ENCODE measurements at regions not wholly inside any gene's neighbourhood (a gene's known extent, or its start where the extent isn't known, plus 50 kb on each side); places are given as distances from the start of the nearest gene placed in this dataset.
"Not testable (repeated sequence)": the region's sequence is repeated elsewhere in the genome, so short reads cannot be mapped to it uniquely, and the experiment has no call there.

- DNase-seq, result no peak
Measured at GRCh38 chr20:16863303-16863702, 115.1 kb downstream of the OTOR start.

- peak in 37 of 58 donors; percentile 0 to 54 (median 10) for DNase-seq
Measured at GRCh38 chr20:16864069-16864468, 115.9 kb downstream of the OTOR start.

- DNase-seq, result no peak
Measured at GRCh38 chr20:16864963-16865362, 116.8 kb downstream of the OTOR start.

GRCh38 chr20:16865406-16865805 is 117.2 kb downstream of the OTOR start:
- no peak for DNase-seq

GRCh38 chr20:16873124-16873523 is 125.0 kb downstream of the OTOR start:
- DNase-seq, result not testable (repeated sequence)

GRCh38 chr20:16877053-16877554 is 128.9 kb downstream of the OTOR start:
- DNase-seq, result no peak

GRCh38 chr20:16885746-16886145 is 137.6 kb downstream of the OTOR start:
- no peak for DNase-seq

GRCh38 chr20:16898433-16898832 is 150.3 kb downstream of the OTOR start:
- DNase-seq, result no peak

- DNase-seq, result no peak
Measured at GRCh38 chr20:16902662-16903061, 154.5 kb downstream of the OTOR start.

GRCh38 chr20:16904751-16905150 is 156.6 kb downstream of the OTOR start:
- DNase-seq, result no peak

- DNase-seq, result no peak
Measured at GRCh38 chr20:16914277-16914676, 166.1 kb downstream of the OTOR start.

GRCh38 chr20:16916165-16916564 is 168.0 kb downstream of the OTOR start:
- no peak for DNase-seq

- DNase-seq, result no peak
Measured at GRCh38 chr20:16917636-16918035, 169.5 kb downstream of the OTOR start.

GRCh38 chr20:16918366-16918765 is 170.2 kb downstream of the OTOR start:
- DNase-seq, result no peak

GRCh38 chr20:16919841-16920240 is 171.7 kb downstream of the OTOR start:
- no peak for DNase-seq

GRCh38 chr20:16922834-16923233 is 174.7 kb downstream of the OTOR start:
- DNase-seq, result no peak

- no peak for DNase-seq
Measured at GRCh38 chr20:16926626-16927430, 178.7 kb downstream of the OTOR start.

- no peak for DNase-seq
Measured at GRCh38 chr20:16929756-16930155, 181.6 kb downstream of the OTOR start.

GRCh38 chr20:16930656-16931055 is 182.5 kb downstream of the OTOR start:
- DNase-seq, result no peak

- no peak for DNase-seq
Measured at GRCh38 chr20:16939051-16939450, 190.9 kb downstream of the OTOR start.

GRCh38 chr20:16940701-16941100 is 192.5 kb downstream of the OTOR start:
- no peak for DNase-seq

GRCh38 chr20:16942051-16942450 is 193.9 kb downstream of the OTOR start:
- DNase-seq, result no peak

GRCh38 chr20:16942756-16943155 is 194.6 kb downstream of the OTOR start:
- no peak for DNase-seq
